ENCODE measurements at regions not wholly inside any gene's neighbourhood (a gene's known extent, or its start where the extent isn't known, plus 50 kb on each side); places are given as distances from the start of the nearest gene placed in this dataset.

DNA sequence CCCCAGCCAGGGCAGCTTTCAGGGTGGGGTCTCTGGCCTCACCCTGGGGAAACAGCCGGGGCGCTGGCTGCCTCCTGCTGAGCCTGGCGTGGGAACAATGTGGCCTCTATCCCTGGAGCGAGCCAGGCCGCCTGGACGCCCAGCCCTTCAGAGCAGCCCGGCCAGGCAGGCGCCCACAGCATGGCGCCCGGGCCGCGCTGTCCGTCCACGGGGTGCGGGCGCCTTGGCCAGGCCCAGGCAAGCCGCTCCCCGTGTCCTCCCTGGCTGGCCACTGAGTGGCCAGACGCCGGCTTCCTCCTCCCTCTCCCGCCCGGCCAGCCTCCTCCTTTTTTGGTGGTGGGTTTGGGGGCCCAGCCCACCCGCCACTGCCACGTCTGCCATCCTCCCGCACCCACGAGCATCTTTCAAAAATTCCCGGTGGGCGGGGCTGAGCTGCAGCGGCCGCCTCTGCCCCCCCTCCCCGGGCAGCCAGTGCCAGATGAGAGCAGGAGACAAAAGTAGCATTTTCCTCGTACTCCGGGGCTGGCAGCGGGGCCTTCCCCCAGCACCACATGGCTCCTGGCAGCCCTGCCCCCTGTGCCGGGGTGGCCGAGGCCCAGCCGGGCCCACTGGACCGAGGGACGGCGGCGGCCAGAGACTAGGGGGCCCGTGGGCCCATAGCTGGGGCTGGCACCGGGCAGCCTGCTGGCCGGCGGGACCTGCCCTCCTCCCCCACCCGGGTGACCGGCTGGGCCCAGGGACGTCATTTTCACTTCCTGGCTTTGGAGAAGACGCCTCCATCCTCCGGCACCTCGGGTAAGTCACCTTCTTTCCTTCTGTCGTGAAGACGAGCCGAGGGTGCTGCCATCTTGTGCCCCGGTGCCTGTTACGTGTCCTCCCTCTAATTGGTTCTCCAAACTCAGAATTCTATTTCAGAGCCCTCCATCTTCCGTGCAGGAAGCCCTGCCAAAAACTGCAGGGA is 70.2 kb upstream of the PPARA start:
- H2BK120ac ChIP-seq (ENCODE audit: low read depth, low read length, poor library complexity, severe bottlenecking): no peak overlapping the region
- no peak overlapping the region for H3K4me2 ChIP-seq (ENCODE audit: insufficient read depth, insufficient read length, low read length)
- no peaks in the 10 kb centered on the region for H4K20me1 ChIP-seq (ENCODE audit: control insufficient read depth, insufficient read depth, insufficient read length)

More for the DNA sequence above, 70.2 kb upstream of the PPARA start:
- Mint-ChIP-seq H3K4me1 (peaks cover 13 to 29% of the 10 kb centered on the region in 2 experiments), H3K36me3 (ENCODE audit: insufficient read depth in 1 of 3, low read depth in 3 of 3) (no peaks in the 10 kb centered on the region), H3K27me3 (ENCODE audit: low read depth) (peaks cover 4% of the 10 kb centered on the region; the same call in 1 of the 2 replicates), H3K27ac (no peak overlapping the region), H3K9me3 (no peaks in the 10 kb centered on the region), H3K4me3 (no peak overlapping the region)
- Histone ChIP-seq H3K4me1 (ENCODE audit: insufficient read depth, low read length) (peaks cover 14% of the 10 kb centered on the region), H4K8ac (replicated peaks; ENCODE audit: insufficient read length, low read depth, low read length) (no peak overlapping the region), H3K79me2 (ENCODE audit: insufficient read depth, low read length) (peaks cover 20% of the 10 kb centered on the region; the same call in 1 of the 2 replicates), H2BK15ac (ENCODE audit: low read depth, low read length) (no peak overlapping the region), H3K9me3 (ENCODE audit: control insufficient read depth, low read depth, low read length) (no peaks in the 10 kb centered on the region), H2AK5ac (ENCODE audit: insufficient read length, low read length) (no peak overlapping the region), H3T11ph (ENCODE audit: low read length) (no peak overlapping the region), H4K5ac (ENCODE audit: insufficient read length, low read depth, low read length) (no peak overlapping the region), H3K23ac (ENCODE audit: insufficient read length, low read depth, low read length) (no peak overlapping the region), H3K14ac (ENCODE audit: insufficient read depth, low read length) (no peak overlapping the region), H2BK12ac (ENCODE audit: insufficient read length, low read depth, low read length) (no peak overlapping the region), H4K91ac (ENCODE audit: insufficient read length, low read depth, low read length) (no peak overlapping the region), H3K4ac (ENCODE audit: low read depth, low read length) (no peak overlapping the region; the same call in 1 of the 2 replicates), H3K9ac (ENCODE audit: extremely low read depth, insufficient read length, low read length) (no peak overlapping the region), H2AFZ (ENCODE audit: low read length) (no peak overlapping the region), H2BK5ac (ENCODE audit: insufficient read length, low read length) (no peak overlapping the region), H3K27me3 (ENCODE audit: insufficient read depth, low read length) (no peaks in the 10 kb centered on the region), H3K27ac (ENCODE audit: insufficient read length, low read depth, low read length) (no peak overlapping the region), H2BK20ac (ENCODE audit: low read depth, low read length, poor library complexity, severe bottlenecking) (no peak overlapping the region), H3K18ac (ENCODE audit: insufficient read length, low read depth, low read length) (no peak overlapping the region), H3K56ac (ENCODE audit: insufficient read length, low read depth, low read length) (no peak overlapping the region), H3K79me1 (ENCODE audit: insufficient read depth, low read depth, low read length, poor library complexity, severe bottlenecking) (no peaks in the 10 kb centered on the region), H3K23me2 (ENCODE audit: insufficient read length, low read depth, low read length, poor library complexity, severe bottlenecking) (no peaks in the 10 kb centered on the region)
- TF ChIP-seq, protein P1, sequence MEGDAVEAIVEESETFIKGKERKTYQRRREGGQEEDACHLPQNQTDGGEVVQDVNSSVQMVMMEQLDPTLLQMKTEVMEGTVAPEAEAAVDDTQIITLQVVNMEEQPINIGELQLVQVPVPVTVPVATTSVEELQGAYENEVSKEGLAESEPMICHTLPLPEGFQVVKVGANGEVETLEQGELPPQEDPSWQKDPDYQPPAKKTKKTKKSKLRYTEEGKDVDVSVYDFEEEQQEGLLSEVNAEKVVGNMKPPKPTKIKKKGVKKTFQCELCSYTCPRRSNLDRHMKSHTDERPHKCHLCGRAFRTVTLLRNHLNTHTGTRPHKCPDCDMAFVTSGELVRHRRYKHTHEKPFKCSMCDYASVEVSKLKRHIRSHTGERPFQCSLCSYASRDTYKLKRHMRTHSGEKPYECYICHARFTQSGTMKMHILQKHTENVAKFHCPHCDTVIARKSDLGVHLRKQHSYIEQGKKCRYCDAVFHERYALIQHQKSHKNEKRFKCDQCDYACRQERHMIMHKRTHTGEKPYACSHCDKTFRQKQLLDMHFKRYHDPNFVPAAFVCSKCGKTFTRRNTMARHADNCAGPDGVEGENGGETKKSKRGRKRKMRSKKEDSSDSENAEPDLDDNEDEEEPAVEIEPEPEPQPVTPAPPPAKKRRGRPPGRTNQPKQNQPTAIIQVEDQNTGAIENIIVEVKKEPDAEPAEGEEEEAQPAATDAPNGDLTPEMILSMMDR (conservative IDR thresholded peaks at IDR 0.05): no peak
- DNase-seq: no peak
- no CpG with 5 or more reads among the region's 57 CpGs for WGBS (ENCODE audit: extremely low coverage, insufficient read length, low lambda C conversion rate)
